Left lobe of liver (tissue), 2 donors: ENCODE measurements at regions not wholly inside any gene's neighbourhood (a gene's known extent, or its start where the extent isn't known, plus 50 kb on each side); places are given as distances from the start of the nearest gene placed in this dataset.
A peak's percentile ranks its signal among the peaks of the same experiment; 100 is the strongest.

ENCODE experiments used
- ATAC-seq: fragments of 200-7000 bp; cut with Tn5 transposase; one replicate; pipeline ENCODE4 v1.9.1; 2020; ENCODE audit warnings: mild to moderate bottlenecking, moderate library complexity
- DNase-seq: peaks from one replicate; pipeline ENCODE4 v3.0.0-alpha.2; 2020; ENCODE audit warnings: low spot score
- donor health status: DM: no; HTN: no; CAD: no; lungs with moderate emphysema.
- donor health status: DM: no; HTN: yes; CAD: no.

- ATAC-seq = peak; percentile 29
- DNase-seq = no peak
Measured at GRCh38 chr2:66790651-66791181, 355.8 kb downstream of the MEIS1 start.

- DNase-seq = no peak
- no peak for ATAC-seq
Measured at GRCh38 chr2:66794070-66794469, 359.1 kb downstream of the MEIS1 start.

- DNase-seq (no peak), ATAC-seq (no peak)
Measured at GRCh38 chr2:66794551-66794950, 359.6 kb downstream of the MEIS1 start.

DNA sequence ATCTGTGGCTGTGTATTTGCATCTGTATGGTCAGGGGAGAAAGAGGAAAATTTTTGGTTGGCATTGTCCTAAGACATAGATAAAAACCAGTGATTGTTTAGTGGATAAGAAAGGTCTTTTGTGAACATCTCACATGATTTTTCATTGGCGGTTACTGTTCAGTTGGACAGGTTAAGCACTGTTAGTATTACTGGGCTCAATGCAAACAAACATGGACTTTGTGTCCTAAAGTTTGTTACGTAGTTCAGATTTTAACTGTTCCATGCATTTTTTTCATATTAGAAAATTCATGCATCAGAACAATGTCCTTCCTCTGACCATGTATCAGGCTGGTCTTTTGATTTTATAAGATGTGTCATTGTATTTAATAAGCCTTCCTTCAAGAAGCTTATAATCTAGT is 368.0 kb downstream of the MEIS1 start:
- ATAC-seq = peak; percentile 21
- no peak for DNase-seq

DNA sequence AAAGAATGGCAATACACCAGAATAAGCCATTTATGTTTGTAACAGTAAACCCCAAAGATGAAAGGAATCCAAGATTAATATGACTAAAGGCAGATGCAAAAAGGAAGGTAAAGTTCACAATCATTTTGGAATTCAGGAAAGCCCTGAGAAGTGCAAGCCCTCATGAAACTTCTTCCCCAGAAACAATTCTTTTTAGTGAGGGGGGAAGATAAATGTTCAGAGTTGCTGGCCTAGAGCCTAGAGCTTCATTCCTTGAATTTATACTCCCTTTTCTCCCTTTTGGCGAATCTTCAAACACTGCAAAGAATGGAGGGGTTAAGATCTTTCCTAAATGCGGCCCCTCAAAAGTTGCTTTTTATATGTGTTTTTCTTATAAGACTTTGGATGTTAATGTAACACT is 368.8 kb downstream of the MEIS1 start:
- no peak for ATAC-seq
- no peak for DNase-seq

DNA sequence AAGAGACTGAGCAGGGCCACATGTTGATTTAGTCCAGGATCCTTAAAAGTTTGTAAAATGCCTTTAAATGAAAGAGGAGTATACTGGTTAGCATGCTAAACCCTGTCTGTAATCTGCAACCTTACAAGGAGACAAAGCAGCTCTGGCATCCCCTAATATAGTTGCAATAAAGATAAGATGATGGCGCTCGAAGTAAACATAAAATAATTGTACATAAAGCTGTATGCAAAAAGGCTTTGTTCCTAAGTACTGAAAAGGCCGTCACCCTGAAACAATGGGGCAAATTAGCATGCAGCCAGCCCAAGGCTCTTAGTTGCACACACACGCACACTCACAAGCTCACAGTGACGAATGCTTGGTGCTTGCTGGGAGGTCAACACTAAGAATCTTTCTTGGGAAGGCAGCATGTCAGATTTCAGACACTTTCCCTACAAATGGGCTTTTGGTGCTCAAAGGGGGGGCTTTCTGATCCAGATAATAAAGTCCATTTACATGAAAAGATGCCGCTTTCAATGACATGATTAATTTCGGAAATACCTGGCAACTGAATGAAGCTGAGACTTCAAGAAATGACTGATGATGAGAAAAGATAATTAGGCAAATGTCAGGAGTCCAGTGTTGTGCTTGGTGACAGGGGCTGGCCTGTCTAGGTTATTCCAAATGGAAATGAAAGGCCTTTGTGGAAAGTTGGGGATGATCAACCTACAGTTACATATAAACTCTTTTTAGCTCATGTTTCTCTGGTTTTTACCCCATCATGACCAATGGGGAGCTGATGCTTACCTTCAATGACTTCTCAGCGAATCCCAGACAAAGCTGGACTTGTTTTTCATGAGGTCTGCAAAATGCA is 370.3 kb downstream of the MEIS1 start:
- DNase-seq (no peak), ATAC-seq (no peak)

DNA sequence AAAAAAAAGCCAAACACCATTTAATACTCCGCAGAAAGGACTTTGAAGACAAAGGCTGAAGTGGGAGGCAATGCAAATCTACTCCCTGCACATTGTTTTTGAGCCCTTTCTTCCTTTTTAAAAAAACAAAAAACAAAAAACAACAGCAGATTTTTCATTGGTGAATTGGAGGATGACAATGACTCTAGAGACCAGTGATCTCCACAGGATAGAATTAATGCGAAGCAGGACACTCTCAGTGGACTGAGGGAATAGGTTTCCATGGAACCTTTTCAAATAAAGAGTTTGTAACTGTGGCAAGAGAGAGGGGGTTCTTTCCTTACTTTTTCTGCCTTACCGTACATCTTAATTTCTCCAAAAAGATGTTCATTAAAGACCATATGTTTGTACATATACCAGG is 371.0 kb downstream of the MEIS1 start:
- no peak for DNase-seq
- no peak for ATAC-seq

- DNase-seq (no peak), ATAC-seq (no peak)
Measured at GRCh38 chr2:66813525-66813924, 378.6 kb downstream of the MEIS1 start.

DNA sequence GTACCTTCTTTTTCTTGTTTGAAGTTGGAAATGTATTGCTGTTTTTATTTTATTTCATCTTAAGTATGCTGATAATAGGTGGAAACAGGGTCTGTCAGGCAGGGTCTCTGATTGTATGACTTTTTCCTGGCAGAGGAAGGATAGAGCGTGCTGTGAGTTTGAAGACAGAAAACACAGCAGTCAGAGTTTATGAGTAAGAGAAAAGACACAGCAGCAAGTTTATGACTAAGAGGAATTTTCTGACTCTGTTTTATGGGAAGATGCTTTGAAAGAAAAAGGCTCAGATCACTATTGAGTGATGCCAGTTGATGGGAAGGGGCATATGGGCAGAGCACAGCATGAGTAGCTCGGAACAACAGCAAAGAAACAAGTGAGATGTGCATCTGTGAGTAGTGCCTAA is 379.1 kb downstream of the MEIS1 start:
- ATAC-seq (no peak), DNase-seq (no peak)

GRCh38 chr2:66814916-66815315 is 380.0 kb downstream of the MEIS1 start:
- no peak for ATAC-seq

DNA sequence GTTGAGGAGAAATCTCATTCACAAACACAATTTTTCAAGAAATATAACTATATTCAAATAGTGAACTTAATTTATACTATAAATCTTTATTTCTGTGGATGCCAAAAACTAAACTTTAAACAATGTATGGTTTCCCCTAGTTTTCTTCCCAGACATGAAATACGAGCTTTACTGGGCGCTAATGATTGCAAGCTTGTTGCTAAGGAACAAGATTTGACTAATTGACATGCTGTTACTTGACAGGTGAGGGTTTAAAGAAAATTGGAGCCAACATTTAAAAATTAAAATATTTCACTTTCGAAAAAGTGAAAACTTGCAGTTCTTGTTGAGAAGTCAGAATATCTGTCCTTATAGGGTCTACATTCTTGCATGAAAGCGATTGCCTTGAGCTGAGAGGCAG is 381.0 kb downstream of the MEIS1 start:
- no peak for ATAC-seq
- DNase-seq = no peak

More at GRCh38 chr2:66814916-66815315, 380.0 kb downstream of the MEIS1 start:
- DNase-seq = no peak

- ATAC-seq = no peak
Measured at GRCh38 chr2:66821168-66821567, 386.2 kb downstream of the MEIS1 start.

GRCh38 chr2:66822186-66822585 is 387.3 kb downstream of the MEIS1 start:
- no peak for DNase-seq
- no peak for ATAC-seq

More at GRCh38 chr2:66821168-66821567, 386.2 kb downstream of the MEIS1 start:
- DNase-seq = no peak

GRCh38 chr2:66824926-66825325 is 390.0 kb downstream of the MEIS1 start:
- ATAC-seq (no peak), DNase-seq (no peak)

DNA sequence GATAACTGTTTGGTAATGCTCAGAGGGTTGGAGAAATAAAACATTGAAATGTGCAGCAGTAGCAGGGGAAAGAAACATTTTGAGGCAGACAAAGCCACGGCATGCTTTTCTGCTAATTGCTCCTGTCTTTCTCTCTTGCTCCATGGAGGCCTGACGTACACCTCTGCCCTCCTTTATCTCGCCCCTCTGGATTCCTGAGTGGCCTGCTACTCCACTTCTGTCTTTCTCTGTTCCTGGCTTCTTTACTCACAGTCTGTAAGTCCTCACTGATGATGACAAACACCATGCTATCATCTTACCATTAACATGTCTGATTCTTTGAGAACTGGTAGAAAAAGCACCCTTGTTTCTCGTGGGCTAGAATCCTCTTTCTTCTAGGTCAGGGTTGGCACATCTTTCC is 392.9 kb downstream of the MEIS1 start:
- no peak for ATAC-seq
- no peak for DNase-seq

DNA sequence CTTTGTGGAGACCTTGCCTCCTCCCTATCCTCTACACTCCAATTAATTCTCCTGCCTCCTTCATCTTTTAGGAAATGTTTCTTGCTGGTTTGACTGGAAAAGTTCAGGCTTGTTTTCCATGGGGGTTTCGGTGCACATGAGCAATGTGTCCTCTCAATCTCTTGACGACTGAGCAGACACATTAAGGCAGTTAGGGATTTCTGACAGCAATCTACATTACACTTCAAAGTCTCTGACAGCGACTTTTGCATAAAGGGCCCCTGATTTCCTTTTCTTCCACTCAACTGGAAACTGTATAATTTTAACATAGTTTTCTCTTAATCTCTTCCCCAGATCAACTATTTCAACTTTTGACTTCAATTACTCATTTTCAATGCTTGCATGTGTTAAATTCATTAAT is 394.0 kb downstream of the MEIS1 start:
- no peak for ATAC-seq
- no peak for DNase-seq

- DNase-seq (no peak), ATAC-seq (no peak)
Measured at GRCh38 chr2:66830881-66831280, 396.0 kb downstream of the MEIS1 start.

GRCh38 chr2:66832646-66833435 is 397.9 kb downstream of the MEIS1 start:
- DNase-seq = no peak
- ATAC-seq = no peak

DNA sequence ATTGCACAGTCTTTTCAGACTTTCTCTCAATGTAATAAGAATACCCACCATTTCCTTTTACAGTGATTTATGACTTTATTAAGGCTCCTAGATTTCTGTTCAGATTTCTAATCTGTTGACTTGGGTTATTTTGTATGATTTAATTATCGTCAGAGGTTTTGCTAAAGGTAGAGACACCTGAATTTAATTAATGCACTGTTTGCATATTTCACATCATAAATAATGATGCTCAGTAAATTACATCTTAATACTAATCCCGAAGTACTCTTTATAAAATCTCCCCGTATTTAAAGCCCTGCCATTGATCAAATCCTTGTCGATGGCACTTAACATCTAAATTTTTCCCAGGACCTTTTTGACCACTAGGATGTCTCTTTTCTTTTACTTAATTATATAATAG is 399.9 kb downstream of the MEIS1 start:
- no peak for DNase-seq
- ATAC-seq = no peak

DNA sequence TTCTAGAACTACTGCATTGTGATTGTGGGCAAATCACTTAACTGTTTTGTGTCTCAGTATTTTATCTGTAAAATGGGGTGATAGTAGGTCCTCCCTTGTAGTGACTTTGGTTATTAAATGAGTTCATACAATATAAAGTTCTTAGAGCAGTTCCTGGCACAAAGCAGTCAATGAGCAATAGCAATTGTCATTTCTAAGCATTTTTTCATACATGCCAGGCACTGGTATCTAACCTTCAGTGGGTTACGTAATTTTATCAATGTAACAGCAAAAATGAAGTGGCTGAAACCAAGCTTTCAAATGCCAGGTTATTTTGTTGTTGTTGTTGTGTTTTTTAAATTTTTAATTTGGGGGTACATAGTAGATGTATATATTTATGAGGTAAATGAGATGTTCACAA is 401.9 kb downstream of the MEIS1 start:
- ATAC-seq = no peak
- DNase-seq = no peak

- no peak for ATAC-seq
- DNase-seq = no peak
Measured at GRCh38 chr2:66839551-66840320, 404.8 kb downstream of the MEIS1 start.
